ENCODE measurements at regions not wholly inside any gene's neighbourhood (a gene's known extent, or its start where the extent isn't known, plus 50 kb on each side); places are given as distances from the start of the nearest gene placed in this dataset.

DNA sequence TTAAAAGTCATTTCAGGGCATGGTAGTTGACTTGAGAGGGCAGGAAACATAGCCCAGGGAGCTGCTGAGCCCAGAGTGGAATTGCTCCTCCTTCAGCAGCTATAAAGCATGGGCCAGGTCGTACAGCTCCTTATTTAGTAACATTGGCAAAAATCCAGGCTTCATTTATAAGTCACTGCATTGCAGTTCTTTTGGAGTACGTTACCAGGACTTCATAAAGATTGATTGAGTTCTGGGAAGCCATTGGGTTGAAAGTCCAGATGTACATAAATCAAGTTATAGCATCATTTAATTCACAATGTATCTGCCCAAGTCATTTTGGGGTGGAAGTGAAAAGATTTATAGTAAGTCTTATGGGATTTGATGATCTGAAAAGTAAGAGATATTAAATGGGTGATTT, 53.0 kb upstream of the ANKEF1 start:
- DNase-seq = no peak

DNA sequence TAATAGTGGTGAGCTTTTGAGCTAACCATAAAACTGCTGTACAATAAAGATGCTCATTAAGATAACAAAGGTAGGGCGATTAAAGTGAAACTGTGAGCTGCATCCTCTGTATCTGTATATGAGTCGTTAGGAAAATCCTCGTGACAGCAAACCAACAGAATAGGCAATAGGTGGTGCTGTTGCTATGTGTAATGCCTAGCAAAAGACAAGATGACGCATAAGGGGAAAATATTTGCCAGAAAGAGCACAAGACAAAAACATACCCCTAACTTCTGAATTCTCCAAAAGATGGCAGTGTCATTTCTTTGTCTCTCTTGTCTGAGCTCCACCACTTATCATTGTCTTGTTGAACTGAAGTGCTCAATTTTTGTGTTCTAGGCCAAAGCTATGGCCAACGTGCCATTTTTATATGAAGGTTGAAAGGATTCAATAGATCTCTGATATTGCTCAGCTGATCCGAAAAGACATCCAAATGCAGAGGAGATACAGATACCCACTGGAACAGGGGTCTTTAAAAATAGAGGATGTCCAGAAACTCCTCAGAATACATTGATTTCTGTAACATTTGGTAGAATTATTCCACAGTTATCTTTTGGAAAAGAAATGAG, 56.3 kb upstream of the ANKEF1 start:
- DNase-seq = no peak

DNA sequence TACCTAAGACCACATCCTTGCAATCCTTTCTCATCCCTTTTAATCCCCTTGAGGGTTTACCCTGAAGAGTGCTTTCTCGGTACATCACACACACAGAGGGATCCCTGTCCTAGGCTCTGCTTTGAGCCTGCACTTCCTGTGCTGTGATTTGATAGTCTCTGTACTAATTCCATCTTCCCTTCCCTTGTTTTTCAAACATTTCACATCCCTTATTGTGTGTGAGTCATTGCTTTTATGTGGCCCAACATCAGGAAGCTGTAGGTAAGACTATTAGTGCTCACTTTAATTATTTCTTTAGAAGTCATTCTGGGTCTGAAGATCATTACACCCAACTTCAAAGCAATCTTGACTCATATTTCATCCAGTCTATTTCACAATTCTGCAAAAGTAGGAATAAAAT, 57.2 kb upstream of the ANKEF1 start:
- DNase-seq = no peak

DNA sequence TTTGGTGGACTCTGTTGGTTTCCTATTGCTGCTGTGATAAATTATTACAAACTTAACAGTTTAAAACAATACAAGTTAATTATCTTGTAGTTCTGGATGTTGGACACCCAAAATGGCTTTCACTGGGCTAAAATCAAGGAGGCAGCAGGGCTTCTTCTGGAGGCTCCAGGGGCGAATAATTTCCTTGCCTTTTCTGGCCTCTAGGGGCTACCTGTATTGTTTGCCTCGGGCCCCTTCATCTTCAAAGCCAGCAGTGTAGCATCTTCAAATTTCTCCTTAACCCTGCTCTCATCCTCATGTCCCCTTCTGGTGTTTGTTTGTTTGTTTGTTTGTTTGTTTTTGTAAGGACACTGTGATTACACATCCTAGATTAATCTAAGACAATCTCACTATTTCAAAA, 60.5 kb upstream of the ANKEF1 start:
- no peak for DNase-seq

DNA sequence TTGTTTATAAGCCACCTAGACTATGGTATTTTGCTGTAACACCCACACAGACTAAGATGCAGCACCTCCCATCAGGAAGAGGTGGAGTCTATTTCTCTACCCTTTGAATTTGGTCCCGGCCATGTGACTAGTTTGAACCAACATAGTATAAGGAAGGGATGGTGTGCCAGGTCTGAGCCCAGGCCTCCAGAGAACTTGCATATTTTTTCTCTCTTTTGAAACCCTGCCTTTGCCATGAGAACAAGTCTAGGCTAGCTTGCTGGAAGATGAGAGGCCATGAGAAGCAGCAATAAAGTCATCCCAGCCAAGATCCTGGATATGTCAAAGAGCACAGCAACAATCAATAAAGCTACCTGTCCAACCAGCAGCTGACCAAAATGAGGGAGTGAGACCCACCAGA, 63.0 kb upstream of the ANKEF1 start:
- DNase-seq = no peak

DNA sequence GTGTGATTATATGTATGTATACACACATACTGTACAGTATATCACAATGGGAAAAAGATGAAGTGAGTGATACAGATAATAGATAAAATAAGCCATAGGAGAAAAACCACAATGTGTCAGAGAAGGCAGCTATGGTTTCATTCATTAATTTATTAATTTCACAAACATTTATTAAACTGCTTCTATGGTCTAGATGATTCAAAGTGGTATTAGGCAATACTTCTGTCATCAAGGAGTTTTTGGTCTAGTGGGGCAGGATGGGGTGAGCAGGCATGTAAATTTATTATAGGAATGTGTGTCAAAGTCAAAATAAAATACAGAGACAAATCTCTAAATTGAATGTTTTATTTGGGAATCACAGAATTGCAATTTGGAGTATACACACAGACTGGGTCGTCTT, 65.2 kb upstream of the ANKEF1 start:
- no peak for DNase-seq

DNA sequence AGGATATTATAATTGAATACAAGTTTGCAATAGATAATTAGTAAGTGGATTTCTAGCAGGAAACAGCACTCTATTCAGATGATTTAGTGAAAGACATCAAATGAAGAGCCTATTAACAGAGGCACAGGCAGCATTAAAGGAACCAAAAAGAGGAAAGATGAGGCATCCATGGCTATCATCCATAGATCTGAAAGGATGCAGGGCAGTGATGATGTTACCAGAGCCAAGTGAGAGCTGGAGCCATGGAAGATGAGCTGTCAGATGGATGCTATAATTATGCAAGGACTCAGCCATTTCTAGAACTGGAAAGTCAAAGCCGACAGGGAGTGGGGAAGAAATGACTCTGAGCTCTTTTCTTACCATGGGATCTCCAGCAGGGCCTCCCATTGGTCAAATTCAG, 66.8 kb upstream of the ANKEF1 start:
- DNase-seq = no peak

DNA sequence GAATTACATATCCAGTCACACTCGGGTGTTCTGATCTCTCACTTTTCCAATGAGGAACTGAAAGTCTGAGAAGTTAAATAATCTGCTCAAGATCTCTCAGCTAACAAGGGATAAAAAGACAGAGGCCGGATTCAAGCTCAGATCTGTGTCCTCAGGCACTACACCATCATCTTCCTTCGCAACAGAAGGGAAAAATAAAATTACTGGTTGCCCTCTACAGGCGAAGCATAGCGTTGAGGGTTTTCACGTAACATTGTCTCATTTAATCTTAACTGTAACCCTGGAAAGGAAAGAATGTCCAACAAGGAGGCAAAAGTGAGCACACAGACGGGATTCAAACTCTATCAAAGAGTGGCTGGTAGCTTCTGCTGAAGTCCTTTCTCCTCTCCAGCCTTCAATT, 67.8 kb upstream of the ANKEF1 start:
- DNase-seq = no peak

DNA sequence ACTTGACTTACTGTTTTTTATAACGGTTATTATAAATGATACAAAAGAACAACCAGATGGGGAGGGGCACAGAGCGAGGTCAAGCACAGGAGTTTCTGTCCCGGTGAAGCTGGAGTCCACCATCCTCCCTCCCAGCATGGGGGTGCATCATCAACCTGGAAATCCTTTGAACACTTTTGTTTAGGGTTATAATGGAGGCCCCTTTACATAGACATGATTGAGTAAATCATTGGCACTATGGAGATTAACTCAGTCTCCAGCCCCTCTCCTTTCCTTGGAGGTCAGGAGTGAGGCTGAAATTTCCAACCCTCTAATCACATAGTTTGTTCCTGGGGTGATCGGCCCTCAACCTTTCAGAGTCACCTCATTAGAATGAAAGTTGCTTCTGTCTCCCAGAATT, 71.8 kb upstream of the ANKEF1 start:
- no peak for DNase-seq

DNA sequence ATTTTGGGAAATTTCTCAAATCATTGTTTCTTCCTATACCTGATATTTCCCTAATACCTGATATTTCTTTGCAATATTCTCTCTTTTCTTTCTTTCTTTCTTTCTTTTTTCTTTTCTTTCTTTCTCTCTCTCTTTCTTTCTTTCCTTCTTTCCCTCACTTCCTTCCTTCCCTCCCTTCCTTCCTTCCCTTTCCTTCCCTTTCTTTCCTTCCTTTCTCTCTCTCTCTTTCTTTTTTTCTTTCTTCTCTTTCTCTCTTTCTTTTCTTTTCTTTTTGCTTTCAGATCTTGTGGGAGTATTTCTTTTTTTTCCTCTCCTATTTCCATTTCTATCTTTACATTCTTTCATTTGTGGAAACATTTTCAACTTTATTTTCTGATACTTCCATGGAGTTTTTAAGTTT, 76.1 kb upstream of the ANKEF1 start:
- DNase-seq = no peak

DNA sequence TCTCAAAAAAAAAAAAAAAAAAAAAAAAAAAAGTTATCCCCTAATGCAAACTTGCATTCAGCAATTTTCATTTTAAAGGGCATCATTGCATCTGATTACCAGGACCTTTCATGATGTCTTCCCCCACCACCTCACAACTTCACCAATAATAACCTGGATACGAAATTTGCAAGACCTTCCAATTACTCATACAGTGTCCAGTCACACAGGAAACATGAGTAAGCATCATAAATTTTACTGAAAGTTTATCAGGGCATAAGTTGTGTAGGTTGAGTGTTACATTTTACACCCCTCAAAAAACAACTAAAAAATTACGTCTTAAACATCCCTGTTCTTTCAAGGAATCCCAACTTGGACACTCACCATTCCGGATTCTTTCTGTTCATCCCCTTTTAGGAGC, 79.1 kb upstream of the ANKEF1 start:
- DNase-seq = no peak

DNA sequence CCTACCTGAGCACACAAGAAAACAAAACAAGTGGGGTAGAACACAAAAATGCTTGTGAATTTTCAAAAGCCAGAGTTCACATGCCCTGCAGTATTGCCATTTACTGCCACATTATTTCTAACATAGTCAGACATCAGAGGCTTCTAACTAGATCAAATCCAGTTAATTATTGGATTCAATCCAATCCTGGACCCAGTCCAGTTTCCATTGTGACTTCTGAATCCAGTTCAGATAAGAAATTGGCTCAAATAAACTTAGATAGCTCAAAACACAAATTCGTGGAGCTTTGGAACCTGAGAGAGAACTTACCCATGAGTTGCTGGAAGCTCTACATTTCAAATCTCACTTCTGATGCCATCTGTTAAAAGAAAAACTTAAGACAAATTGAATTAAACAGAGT, 85.2 kb upstream of the ANKEF1 start:
- no peak for DNase-seq

DNA sequence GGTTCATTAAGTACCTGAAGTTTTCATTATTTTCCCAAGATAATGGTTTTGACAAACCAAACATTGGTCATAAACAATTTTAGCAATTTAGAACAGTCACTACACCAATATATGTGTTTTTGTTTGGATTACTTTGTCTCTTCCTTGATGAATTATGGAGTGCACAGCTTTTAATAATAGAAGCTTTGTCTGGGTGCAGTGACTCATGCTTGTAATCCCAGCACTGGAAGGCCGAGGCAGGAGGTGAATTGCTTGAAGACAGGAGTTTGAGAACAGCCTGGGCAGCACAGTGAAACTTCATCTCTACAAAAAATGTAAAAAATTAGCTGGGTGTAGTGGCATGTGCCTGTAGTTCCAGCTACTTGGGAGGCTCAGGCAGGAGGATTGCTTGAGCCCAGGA, 89.4 kb upstream of the ANKEF1 start:
- DNase-seq = no peak

DNA sequence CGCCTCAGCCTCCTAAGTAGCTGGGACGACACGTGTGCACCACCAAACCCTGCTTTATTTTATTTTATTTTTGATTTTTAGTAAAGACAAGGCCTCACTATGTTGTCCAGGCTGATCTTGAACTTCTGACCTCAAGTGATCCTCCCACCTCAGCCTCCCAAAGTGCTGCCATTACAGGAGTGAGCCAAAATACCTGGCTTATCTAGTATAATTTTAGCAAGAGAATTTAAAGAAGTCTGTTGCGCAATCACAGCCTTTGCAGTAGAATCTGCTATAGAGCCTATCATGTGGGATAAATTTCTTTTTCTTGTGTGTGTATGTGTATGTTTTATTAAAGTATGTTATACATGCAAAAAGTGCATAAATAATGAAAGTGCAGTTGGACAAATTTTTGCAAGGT, 92.1 kb upstream of the ANKEF1 start:
- DNase-seq = no peak

DNA sequence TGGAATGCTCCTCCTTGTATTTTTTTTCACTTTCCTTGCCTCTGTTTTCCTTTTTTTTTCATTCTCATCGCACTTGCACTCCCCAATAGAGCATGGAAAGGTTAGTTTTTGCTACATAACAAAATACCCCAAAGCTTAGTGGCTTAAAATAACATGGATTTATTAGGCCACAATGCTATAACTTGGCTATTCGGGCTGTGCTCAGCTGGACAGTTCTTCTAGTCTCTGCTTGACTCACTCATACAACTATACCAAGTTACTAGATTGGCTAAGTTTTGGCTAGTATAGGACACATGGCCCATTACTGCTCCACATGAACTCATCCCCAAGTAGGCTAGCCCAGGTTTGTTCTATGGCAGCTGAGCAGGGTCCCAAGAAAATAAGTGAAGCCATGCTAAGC, 94.5 kb upstream of the ANKEF1 start:
- DNase-seq = no peak

DNA sequence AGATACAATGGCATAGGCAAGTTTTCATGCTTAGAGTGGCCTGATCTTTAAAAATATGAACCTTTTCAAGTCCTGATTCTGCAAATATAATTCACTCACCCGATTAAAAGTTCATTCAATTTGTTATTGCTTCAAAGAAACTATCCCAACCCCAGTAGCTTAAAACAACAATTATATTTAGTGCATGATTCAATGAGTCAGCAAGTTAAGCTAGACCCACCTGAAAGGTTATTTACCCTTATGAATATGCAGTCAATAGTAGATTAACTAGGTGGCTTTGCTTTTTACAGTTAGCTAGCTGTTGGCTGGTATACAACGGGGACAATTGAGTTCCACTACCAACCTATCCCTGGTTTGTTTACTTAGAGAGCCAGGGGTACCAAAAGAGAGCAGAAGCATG, 95.6 kb upstream of the ANKEF1 start:
- no peak for DNase-seq

DNA sequence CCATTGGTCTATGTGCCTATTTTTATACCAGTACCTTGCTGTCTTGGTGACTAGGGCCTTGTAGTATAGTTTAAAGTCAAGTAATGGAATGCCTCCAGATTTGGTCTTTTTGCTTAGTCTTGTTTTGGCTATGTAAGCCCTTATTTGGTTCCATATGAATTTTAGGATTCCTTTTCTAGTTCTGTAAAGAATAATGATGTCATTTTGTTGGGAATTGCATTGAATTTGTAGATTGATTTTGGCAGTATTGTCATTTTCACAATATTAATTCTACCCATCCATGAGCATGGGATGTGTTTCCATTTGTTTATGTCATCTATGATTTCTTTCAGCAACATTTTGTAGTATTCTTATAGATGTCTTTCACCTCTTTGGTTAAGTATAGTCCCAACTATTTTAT, 96.4 kb upstream of the PAK5 start:
- no peak for DNase-seq

DNA sequence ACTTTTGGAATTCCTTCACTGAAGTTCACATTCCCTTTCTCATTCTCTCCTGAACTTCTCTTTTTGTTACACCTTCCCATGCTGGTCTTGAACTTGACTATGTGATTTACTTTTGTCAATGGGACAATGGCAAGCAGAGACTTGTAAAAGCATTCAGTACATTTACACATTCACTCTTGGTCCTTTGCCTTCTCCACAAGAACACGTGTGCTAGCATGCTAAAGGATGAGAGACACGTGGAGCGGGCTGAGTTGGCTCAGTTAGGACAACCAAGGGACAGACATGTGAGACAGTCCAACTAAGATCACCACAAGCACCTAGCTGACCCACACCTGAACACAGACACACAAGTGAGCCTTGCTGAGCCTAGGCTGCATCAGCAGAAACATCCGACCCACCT, 91.3 kb upstream of the PAK5 start:
- no peak for DNase-seq

DNA sequence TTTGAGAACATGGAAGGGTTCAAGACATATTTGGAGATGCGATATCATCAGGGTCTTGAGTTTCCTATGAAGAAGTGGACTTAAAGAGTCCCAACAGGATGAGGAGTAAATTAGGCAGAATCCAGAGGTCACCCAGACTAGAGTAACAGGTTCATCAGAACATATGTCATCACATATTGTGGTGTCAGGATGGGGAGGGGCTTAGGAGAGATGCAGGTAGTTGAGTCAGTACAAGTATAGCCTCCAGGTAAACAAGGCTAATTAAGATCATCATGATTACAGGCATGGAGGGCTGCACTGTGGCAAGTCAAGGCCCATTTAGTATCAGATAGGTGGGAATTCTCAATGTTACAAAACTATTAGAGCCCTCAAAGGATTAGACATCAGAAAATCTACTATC, 90.1 kb upstream of the PAK5 start:
- DNase-seq = no peak

DNA sequence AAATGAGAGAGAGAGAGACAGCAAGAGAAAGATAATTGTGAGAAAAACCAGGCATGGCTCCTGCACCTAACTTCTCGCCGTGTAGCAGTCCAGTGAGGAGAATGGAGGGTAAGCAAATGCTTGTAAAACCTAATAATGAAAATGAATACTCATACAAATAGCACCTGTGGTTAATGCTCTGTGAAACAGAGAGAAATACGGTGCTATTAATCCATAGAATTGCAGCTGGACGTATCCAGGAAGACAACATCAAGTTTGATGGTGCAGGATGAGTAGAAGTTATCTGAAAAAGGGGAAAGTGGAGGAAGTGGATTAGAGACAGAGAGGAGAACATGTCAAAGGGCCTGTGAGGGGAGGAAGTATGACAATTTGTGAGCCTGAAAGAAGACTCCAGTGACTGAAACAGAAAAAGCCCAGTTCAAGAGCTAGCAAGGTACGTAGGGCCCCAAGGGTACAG, 89.4 kb upstream of the PAK5 start:
- DNase-seq = no peak

DNA sequence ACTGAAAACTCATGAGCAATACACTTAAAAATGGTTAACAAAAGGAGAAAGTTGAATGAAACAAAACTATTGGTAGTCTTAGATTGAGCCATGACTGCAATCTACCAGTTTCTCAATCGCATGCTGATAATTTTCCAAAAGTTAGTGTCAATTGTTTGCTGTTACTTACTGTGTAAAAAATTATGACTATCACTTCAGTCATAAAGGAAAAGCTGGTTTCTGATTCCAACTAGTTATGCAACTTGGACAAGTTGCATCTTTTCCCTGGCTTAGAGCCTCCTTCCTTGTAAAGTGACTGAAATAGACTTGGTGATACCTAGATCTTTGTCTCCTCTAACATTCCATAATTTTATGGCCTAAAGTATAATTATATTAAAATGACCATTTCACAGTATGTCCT, 88.3 kb upstream of the PAK5 start:
- DNase-seq = no peak

DNA sequence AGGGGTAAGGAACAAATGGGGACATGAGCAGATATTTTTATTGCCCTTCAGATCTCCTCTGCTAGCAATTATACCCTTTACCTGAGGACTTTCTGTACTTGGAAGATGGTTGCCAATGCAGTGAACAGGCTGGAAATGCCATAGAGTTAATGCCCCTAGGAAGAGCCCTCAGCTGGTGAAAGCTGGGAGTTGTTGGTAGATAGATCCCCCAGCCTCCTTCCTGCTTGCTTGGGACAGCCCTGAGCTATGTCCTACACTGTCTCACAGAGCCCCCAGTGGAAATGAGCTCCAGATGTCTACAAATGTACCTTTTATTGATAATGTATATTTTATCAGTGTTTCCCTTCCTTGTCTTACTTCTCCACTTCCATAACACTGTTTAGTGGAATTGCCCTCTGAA, 87.6 kb upstream of the PAK5 start:
- no peak for DNase-seq

DNA sequence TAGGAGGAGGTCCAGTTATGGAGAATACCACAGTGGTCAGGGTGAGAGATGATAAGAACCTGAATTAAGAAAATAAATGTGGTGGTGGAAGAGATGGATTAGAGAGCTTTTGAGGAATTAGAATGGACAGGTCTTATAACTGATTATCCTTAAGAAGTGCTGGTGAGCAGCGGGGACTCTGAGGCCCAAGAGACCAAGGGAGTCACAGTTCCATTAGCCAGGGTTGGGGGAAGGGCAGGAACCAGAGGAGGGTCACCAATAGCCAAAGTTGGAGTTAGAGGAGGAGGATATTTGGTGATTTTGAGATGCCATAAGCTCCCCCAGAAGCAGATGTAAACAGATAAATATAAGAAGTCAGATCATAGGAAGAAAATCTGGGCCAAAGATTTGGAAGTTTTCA, 87.1 kb upstream of the PAK5 start:
- DNase-seq = no peak

DNA sequence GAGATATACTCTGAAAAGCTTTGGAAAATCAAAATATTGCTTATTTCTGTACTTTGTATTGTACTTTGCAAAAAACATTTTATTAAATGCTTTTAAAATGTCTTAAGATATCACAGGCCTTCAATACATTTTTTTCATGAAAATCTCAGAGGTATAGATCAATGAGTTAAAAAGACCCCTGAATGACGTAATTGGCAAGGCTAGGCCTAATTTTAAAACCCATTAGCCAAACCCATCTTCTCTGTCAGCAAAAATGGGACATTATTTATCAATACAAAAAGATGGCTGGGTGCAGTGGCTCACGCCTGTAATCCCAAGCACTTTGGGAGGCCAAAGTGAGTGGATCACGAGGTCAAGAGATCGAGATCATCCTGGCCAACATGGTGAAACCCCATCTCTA, 84.8 kb upstream of the PAK5 start:
- DNase-seq = no peak

DNA sequence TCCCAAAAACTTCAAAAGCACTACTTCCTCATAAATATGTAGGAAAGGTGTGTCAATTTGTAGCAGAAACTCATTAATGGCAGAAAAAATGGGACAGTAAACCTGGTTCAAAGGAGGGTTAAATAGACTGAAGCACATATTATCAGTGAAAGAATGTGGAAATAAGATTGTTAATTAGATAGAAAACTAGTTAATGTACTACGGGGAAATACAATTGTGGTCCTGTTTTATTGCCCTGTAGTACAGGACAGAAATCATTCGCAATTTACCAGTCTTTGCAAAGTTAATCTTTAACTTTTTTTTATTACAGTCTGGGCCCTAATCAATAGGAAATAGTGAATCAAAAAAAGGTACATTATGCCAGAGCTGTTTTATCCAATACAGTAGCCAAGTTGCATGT, 82.0 kb upstream of the PAK5 start:
- DNase-seq = no peak

Measured in stimulated activated CD4-positive, alpha-beta T cell treated with anti-CD3 and anti-CD28 coated beads, Interleukin-12 subunit alpha, Interleukin-12 subunit beta, amount 100 ng/mL, for 4 hours (primary cell).